ENCODE measurements at regions not wholly inside any gene's neighbourhood (a gene's known extent, or its start where the extent isn't known, plus 50 kb on each side); places are given as distances from the start of the nearest gene placed in this dataset.
"Not testable (repeated sequence)": the region's sequence is repeated elsewhere in the genome, so short reads cannot be mapped to it uniquely, and the experiment has no call there.

DNA sequence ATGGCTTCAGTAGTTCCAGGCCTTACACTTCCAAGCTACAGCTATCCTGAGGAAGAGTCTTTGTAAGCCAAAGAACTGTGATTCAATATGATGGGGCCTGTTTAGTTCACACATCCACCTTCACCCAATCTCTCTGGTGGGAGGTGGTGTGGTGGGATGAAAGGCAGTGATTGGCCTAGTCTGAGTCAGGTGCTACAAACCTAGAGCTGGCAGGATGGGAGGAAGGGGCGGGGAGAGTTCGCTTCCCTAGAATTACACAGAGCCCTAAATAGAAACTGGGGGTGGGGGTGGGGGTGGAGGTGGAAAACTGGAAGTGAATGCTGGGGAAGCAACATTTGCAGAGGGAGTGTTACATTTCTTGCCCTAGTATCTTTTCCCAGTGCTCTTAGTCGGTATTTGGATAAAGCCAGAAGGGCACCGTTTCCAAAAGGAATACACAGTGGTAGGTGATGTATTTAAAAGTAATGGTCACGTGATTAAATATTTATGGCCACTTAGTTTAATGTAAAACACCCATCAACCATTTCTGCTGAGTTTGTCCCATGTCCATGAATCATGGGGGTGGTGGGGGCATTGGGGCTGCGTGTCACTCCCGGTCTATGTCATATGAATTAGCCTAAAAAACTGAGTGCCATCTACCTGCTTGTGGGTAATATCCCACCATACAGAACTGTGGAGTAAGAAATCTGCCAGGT, 247.6 kb upstream of the PROK2 start:
- DNase-seq = no peak

DNA sequence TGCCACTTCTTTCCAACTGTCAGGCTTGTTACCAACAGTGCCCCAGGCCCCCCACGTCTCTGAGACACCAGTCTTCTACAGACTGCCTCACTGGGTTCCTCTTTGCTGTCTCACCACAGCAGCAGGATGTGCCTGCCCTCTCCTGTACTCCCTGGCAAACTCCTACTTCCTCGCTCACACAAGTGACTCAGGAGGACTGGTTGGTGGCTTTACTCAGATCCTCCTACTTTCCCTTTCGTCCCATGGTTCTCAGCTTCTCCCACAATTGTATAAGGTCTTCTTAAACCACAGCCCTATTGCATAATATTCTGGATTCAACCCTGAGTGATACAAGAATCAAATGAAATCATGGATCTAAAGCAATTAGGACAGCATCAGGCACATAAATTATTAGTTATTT, 246.6 kb upstream of the PROK2 start:
- DNase-seq = peak; percentile 13

GRCh38 chr3:72030296-72030695, 245.3 kb upstream of the PROK2 start:
- DNase-seq = not testable (repeated sequence)

GRCh38 chr3:72028726-72029125, 243.8 kb upstream of the PROK2 start:
- DNase-seq = not testable (repeated sequence)

GRCh38 chr3:72028307-72028706, 243.4 kb upstream of the PROK2 start:
- DNase-seq = not testable (repeated sequence)

- DNase-seq = not testable (repeated sequence)
Measured at GRCh38 chr3:72027728-72028127, 242.8 kb upstream of the PROK2 start.

DNA sequence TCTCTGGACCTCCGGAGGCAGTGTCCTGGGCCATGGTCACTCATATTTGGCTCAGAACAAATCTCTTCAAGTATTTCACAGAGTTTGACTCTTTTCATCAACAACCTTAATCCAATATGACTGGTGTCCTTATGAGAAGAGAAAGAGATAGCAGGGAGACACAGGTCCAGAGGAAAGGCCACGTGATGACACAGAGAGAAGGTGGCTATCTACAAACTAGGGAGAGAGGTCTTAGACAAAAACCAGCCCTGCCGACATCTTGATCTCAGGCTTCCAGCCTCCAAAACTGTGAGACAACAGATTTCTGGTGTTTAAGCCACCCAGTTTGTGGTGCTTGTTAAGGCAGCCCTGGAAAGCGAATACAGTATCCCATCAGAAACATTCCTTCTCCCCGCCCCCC, 237.1 kb upstream of the PROK2 start:
- no peak for DNase-seq

GRCh38 chr3:72021531-72021930, 236.6 kb upstream of the PROK2 start:
- DNase-seq = no peak

- DNase-seq = no peak
Measured at GRCh38 chr3:72018343-72018984, 233.5 kb upstream of the PROK2 start.

DNA sequence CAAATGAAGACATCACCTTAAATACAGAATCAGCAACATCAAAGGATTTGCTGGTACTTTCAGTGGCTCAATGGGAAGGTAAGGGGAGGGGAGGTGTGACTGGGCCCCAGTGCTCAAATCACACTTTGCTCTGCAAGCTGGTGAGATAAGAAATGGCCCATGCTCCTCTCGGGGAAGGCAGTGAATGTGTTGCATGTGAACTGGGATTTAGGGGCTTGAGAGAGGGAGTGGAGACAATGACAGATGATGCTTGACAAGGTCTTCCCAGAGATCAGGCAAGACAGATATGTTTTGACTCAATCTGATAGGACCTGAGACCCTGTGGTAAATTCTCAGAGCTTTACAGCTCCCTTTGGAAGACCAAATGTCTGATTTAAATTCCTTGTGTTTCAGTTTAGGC, 233.0 kb upstream of the PROK2 start:
- no peak for DNase-seq

DNA sequence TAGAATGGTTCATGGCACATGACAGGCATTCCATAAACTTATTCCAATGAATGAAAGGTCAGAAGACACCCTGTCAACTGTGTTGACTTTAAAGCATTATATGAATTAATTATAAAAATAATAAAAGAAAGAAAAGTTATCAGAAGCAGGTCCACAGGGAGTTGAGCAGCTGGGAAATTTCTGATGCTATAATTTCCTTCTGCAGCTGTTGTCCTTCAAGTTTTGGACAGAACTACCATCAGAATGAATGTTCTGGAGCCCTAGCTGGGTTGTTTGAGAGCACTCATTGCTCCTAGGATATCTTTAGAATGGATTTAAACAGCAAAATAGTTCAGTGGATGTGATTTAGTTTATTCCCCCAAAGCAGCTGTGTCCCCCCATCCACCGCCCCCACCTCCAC, 232.4 kb upstream of the PROK2 start:
- DNase-seq = no peak

- DNase-seq = no peak
Measured at GRCh38 chr3:72015463-72015862, 230.5 kb upstream of the PROK2 start.

DNA sequence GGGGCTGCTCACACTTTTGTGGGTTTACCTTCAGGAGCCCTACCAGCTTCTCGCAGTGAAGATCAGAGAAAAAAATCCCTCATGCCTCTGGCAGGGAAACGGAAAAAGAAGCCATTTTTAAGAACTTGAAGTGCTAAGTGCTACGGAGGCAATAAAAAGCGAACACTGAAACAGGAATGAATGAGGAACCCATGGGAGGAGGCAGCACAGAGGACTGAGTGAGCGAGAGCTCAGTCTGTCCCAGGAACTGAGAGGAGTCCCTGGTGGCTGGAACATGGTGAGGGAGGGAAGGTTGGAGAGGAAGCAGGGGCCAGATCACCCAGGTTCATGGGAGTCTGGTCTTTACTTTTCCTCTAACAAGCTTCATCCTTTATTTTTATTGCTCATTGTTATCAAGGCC, 228.1 kb upstream of the PROK2 start:
- DNase-seq = no peak

DNA sequence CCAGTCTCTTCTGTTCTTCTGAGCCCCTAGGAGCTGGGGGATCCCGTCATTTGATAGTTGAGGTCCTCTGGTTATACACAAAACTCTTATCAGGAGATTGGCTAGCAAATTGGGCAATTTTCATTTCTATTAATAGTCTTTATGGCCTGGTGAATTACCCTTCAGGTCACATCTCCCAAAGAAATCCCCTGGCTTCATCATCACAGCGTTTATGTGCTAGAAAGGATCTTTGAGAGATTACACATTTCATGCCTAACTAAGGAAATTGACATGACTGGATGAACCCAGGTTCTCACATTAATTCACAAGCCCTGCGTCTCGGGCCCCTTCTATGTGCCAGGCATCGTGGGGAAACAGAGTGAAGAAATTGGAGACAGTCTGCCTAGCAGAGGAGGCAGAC, 227.4 kb upstream of the PROK2 start:
- no peak for DNase-seq

- no peak for DNase-seq
Measured at GRCh38 chr3:72011485-72011884, 226.5 kb upstream of the PROK2 start.

DNA sequence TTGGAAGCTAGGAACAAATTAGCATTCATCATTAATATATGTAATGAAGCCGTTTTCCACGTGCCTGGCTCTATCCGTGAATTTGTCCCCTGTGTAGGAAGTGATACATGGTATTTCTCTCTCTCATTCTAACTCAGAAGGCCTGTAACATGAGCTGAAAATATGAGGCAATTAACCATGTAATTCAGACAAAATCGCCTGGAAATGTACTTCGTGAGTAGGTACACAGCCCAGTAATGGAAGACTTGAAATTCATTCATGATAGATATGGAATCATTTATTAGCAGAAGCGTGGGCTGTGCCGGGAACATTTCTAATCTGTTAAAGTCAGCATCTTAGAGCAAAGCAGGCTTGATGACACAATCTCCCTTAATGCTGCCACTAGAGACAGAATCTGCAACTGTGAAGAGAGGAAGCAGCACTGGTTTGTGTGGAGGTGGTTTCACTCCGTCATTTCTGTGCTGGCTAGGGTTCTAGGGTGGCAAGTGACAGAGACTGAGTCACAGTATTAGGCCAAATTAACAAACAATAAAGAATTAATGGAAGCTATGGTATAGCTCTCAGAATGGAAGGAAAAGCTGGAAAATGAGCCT, 225.0 kb upstream of the PROK2 start:
- peak; percentile 82 for DNase-seq

DNA sequence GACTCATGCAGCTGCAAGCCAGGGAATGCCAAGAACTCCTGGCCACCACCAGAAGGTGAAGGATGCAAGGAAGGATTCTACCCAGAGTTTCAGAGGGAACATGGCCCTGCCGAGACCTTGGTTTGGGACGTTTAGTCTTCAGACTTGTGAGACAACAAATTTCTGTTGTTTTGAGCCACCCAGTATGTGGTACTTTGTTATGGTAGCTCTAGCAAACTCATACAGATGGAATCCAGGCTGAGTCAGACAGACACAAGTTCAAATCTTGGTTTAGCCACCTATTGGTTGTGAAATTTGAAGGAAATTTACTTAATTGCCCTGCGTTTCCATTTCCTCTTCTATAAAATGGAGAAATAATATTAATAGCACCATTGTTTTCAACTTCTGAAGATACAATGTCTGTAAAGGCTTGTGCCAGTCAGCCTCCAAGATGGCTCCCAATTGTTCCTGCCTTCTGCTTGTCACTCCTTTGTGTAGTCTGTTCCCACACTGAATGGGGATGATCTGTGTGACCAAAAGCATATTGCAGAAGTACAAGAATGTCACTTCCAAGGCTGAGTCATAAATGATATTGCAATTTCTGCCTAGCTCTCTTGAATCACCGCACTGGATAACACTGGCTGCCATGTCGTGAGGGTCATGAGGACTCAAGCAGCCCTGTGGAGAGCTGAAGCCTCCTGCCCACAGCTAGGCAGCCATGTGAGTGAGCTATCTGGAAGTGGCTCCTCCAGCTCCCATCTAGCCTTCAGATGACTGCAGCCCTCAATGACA, 223.5 kb upstream of the PROK2 start:
- DNase-seq = no peak

DNA sequence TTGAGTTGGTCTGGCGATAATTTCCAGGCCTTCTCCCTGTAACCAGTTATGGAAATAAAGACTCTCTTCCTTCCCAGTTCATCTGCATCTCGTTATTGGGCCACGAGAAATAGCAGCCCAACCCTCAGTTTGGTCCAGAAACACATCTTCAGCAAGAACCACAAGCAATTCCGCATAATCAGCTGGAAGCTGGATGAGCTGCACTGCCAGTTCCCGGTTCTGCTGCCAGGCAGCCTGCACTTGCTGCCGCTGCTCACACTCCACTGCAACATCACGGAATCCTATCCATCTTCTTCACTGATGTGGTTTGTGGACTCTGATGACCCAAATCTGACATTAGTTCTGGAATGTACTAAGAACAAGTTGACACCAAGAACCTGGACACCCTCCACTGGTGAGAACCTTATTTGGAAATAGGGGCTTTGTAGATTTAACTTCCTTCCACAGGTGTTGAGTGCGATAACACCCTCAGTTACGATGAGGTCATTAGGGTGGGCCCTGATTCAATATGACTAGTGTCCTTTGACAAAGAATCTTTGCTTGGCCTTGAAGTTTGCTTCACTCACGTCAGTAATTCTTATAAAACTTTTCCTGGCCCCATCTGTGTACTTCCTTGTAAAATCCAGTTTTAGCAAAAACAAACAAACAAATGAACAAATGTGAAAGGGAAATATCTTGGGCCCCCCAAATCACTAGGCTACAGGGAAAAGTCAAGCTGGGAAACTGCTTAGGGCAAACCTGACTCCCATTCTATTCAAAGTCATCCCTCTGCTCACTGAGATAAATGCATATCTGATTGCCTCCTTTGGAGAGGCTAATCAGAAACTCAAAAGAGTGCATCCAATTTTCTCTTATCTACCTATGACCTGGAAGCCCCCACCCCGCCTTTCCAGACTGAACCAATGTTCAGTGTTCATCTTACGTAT, 221.9 kb upstream of the PROK2 start:
- DNase-seq = no peak

- DNase-seq = peak; percentile 58
Measured at GRCh38 chr3:72004749-72005292, 219.9 kb upstream of the PROK2 start.

DNA sequence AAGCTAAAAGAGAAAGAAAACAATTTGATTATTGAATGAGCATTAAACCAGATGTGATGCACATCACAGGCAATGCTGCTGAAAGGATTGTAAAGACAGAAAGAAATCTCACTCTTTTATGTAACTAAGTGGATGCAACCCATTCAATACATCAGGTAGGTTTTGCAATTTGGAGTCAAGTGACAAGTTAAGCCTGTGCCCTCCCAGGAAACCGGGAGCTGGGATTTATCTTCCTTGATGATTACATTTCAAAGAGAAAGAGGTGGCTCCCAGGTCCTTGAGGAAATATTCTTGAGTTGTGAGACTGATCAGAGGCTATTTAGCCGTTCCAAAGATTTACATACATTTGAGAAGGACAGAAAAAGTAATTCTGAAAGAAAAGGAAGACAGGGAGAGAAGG, 219.0 kb upstream of the PROK2 start:
- no peak for DNase-seq

DNA sequence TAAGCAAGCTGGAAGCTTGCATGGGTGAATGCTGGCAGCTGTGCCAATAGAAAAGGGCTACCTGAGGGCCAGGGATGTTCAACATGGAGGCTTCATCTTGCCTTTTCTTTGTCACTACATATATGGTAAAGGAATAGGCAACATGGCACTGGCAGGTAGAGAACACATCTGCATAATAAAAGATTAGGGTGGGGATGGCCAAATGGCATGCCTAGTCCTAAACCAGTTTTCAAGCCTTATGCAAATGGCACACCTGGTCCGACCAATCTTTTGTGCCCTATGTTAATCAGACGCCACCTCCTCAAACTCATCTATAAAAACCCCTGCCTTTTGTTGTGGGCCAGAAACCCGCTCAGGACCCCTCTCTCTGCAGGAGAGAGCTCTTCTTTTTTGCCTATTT, 216.8 kb upstream of the PROK2 start:
- no peak for DNase-seq

DNA sequence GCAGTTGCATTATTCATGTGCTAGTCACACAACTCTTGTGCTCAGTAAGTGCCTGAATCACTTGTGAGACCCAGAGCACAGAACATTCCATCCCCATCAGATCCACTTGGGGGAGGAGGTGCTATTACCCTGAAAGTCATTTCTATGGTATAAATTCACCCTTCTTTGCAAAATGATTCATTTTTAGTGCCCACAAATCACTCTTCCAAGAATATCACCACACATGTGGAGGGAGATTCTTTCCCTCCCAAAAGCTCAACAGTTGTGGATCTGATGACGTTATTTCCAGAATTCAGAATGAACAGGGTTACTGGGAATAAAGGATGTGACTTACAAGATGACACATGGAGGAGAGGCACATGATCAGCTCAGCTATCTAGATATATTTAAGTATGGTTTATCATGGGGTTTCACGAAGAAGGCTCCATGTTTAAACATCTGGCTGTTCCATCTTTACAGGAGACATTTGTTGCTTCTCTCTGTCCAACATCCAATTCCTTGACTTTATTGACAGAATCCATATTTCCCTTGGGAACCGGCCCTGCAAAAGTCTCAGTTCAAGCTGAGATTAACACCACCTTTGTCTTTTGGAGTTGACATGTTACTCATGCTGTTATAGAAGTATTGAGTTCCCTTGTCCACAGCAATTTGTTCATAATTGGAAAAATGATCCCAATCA, 214.2 kb upstream of the PROK2 start:
- DNase-seq = peak; percentile 83
